ENCODE measurements at regions not wholly inside any gene's neighbourhood (a gene's known extent, or its start where the extent isn't known, plus 50 kb on each side); places are given as distances from the start of the nearest gene placed in this dataset.

- no peaks in the 10 kb centered on the region for H3K27me3 ChIP-seq (ENCODE audit: insufficient read depth, low read length)
- H3K36me3 ChIP-seq (ENCODE audit: insufficient read depth, low read length) = no peaks in the 10 kb centered on the region
- no peak for TF ChIP-seq CTCF (IDR thresholded peaks at IDR 0.05; ENCODE audit: extremely low read depth, low read depth, low read length)
- peaks cover 41% of the 10 kb centered on the region for H3K4me1 ChIP-seq (ENCODE audit: insufficient read depth, low read length)
- no peak overlapping the region for H3K4me3 ChIP-seq (ENCODE audit: insufficient read depth, low read length)
- DNase-seq (ENCODE audit: insufficient read length, low spot score, missing footprints) = peak; percentile 71
- H3K27ac ChIP-seq (ENCODE audit: low read depth, low read length) = peak overlapping the region; percentile 99
- no peaks in the 10 kb centered on the region for H4K20me1 ChIP-seq (ENCODE audit: insufficient read depth, low read length)
- H3K9me3 ChIP-seq (ENCODE audit: low read depth, low read length) = no peaks in the 10 kb centered on the region
- H2AFZ ChIP-seq (ENCODE audit: low read length) = peak overlapping the region; percentile 45
- H3K4me2 ChIP-seq (ENCODE audit: insufficient read depth, low read length) = peak overlapping the region; percentile 42
- no peaks in the 10 kb centered on the region for H3K79me2 ChIP-seq (ENCODE audit: insufficient read depth, low read length)
These were observed 72.9 kb upstream of the TNS3 start for GRCh38 chr7:47654672-47655298.

DNA sequence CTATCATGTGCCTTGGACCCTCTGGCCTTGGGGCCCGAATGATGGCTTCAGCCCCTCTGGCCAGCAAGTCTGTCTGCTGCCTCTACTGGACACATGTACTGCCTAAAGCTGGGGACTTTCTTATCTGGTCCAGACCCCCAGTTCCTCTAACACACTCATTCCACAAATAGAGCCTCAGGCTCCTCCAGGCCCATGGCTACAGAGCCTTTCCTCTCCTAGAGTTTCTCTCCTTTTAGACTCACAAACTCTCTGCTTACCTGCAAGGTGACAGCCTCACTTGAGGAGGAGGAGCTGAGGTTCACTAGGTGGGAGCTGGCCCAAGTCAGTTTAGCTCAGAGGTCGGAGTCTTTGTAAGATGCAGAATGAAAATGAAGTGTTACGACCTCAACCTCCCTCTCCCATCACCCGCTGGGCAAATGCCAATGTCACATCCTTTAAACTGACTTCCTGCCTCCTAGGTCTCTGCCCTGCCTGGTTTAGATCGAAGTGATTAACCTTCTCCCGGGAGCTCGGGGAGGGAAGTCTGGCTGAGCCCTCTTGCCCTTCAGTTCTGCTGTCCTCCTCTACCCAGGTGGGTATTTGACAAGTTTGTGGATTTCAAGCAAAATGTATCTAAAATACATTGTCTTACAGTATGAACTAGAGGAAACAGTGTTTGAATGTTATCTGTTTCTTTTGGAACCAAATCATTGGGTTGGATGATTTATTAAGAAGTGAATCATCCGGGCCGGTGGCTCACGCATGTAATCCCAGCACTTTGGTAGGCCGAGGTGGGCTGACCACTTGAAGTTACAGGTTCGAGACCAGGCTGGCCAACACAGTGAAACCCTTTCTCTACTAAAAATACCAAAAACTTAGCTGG lies 71.9 kb upstream of the TNS3 start:
- Histone ChIP-seq H3K27me3 (ENCODE audit: insufficient read depth, low read length) (no peaks in the 10 kb centered on the region), H3K27ac (ENCODE audit: low read depth, low read length) (peak overlapping the region; percentile 99)

DNA sequence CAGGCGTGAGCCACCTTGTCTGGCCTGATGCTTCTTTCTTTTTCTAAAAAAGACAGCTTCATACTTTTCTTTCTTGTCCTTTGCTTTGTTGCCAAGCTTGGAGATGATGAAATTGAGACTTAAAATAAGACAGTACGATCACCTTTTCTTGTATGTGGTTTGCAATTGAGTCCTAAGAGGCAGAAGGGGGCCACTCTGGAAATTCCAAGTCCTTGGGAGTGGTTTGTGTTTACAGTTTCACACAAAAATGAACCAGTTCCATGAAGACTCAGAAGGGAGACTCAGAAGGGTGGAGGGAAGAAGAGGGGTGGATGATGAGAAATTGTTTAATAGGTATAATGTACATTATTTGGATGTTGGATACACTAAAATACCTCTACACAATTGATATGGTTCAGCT lies 70.7 kb upstream of the TNS3 start:
- Histone ChIP-seq H3K4me2 (ENCODE audit: insufficient read depth, low read length) (no peak overlapping the region), H3K27ac (ENCODE audit: low read depth, low read length) (peak overlapping the region; percentile 99), H3K27me3 (ENCODE audit: insufficient read depth, low read length) (no peaks in the 10 kb centered on the region), H3K4me3 (ENCODE audit: insufficient read depth, low read length) (no peak overlapping the region), H2AFZ (ENCODE audit: low read length) (no peak overlapping the region), H4K20me1 (ENCODE audit: insufficient read depth, low read length) (no peaks in the 10 kb centered on the region), H3K79me2 (ENCODE audit: insufficient read depth, low read length) (no peaks in the 10 kb centered on the region), H3K4me1 (ENCODE audit: insufficient read depth, low read length) (peaks cover 59% of the 10 kb centered on the region), H3K9me3 (ENCODE audit: low read depth, low read length) (no peaks in the 10 kb centered on the region), H3K36me3 (ENCODE audit: insufficient read depth, low read length) (no peaks in the 10 kb centered on the region)
- DNase-seq (ENCODE audit: insufficient read length, low spot score, missing footprints) = no peak
- TF ChIP-seq CTCF (IDR thresholded peaks at IDR 0.05; ENCODE audit: extremely low read depth, low read depth, low read length) = no peak

More for the DNA sequence above, 71.9 kb upstream of the TNS3 start:
- peak; percentile 43 for DNase-seq (ENCODE audit: insufficient read length, low spot score, missing footprints)
- Histone ChIP-seq H2AFZ (ENCODE audit: low read length) (peak overlapping the region; percentile 54), H3K4me1 (ENCODE audit: insufficient read depth, low read length) (peaks cover 48% of the 10 kb centered on the region), H3K4me3 (ENCODE audit: insufficient read depth, low read length) (no peak overlapping the region), H4K20me1 (ENCODE audit: insufficient read depth, low read length) (no peaks in the 10 kb centered on the region), H3K79me2 (ENCODE audit: insufficient read depth, low read length) (no peaks in the 10 kb centered on the region), H3K36me3 (ENCODE audit: insufficient read depth, low read length) (no peaks in the 10 kb centered on the region), H3K4me2 (ENCODE audit: insufficient read depth, low read length) (peak overlapping the region; percentile 42), H3K9me3 (ENCODE audit: low read depth, low read length) (no peaks in the 10 kb centered on the region)
- no peak for TF ChIP-seq CTCF (IDR thresholded peaks at IDR 0.05; ENCODE audit: extremely low read depth, low read depth, low read length)

Measured in osteoblast (primary cell).